ENCODE measurements at regions not wholly inside any gene's neighbourhood (a gene's known extent, or its start where the extent isn't known, plus 50 kb on each side); places are given as distances from the start of the nearest gene placed in this dataset.
"Not testable (repeated sequence)": the region's sequence is repeated elsewhere in the genome, so short reads cannot be mapped to it uniquely, and the experiment has no call there.

DNA sequence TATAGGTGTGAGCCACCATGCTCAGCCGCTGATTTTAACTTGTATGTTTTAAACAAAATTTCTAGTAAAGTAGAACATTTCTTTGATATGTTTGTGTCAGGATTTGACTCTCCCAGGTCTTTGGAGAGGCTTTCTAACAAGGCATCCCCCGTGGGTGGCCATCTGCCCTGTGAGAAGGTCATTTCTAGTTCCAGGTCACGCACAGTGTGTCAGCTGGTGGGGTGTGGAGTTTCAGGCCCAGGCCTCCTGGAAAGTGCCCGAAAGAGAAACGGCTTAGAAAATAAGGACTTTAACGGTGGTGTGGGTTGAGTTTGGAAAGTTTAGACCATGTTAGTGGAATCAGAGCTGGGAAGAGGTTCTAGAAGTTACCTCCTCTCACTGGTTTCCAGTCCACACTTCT, 61.0 kb downstream of the SPDYE17 start:
- DNase-seq, result not testable (repeated sequence)

DNA sequence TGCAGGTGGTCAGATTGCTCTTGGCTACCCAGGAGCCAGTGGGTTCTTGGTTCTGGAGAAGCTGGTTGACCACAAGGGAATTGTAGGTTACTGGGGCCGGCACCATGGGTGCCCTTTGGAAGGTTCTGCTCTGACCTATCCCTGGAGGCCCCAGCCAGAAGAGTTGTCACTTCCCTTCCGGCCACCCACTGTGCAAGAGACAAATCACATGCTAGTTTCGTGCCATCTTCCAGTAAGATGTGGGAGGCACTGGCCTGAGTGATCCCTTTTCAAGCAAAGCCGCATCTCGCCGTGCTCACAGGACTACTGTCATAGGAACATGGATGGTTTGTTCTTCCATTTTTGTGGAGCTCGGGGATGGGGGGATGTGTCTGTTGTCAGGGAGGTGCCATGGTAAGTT, 62.3 kb downstream of the SPDYE17 start:
- not testable (repeated sequence) for DNase-seq

GRCh38 chr7:76965731-76966548, 66.2 kb downstream of the SPDYE17 start:
- DNase-seq, result not testable (repeated sequence)

DNA sequence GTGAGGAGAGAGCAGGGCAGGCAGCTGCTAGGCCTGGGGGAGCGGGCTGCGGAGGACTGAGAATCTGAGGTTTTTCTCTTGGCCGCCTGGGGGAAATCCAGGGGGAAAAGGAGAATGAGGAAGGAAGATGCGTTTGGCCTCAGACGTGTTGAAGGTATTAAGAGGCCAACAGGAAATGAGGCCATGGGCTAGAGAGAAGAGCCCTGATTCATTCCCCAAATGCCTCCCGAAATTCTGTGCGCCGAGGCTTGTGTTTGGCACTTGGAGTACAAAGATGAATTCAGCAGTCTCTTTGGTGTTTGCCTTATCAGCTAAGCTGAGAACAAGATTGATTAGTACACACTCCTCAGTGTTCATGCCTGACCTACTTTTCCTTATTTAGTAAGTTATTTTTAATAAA, 68.1 kb downstream of the SPDYE17 start:
- not testable (repeated sequence) for DNase-seq

GRCh38 chr7:76963061-76963460, 69.1 kb downstream of the SPDYE17 start:
- not testable (repeated sequence) for DNase-seq

DNA sequence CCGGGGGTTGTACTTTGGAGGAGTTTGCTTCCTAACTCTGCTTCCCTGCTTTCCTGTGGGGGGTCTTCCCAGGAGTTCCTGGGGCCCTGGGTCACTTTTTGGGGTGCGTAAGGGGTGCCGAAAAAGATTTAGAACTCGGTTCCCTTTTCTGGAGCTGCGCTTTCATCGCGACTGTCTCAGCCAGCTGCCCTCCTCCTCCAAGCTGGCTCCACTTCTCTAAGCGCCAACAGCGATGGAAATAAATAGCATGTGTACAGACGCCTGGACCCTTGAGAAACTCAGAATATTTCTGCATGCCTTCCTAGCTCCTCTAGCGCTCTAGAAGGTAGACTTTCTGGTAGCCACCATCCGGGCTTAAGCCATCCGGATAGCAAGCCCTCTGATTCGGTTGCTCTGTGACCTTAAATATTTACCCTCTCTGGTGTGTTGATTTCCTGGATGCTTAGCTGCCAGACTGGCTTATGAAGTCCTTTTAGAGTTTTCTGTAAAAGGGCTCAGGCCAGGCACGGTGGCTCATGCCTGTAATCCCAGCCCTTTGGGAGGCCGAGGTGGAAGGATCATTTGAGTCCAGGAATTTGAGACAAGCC, 71.7 kb downstream of the SPDYE17 start:
- DNase-seq, result not testable (repeated sequence)

- DNase-seq, result not testable (repeated sequence)
Measured at GRCh38 chr7:76959573-76960399, 72.4 kb downstream of the SPDYE17 start.

DNA sequence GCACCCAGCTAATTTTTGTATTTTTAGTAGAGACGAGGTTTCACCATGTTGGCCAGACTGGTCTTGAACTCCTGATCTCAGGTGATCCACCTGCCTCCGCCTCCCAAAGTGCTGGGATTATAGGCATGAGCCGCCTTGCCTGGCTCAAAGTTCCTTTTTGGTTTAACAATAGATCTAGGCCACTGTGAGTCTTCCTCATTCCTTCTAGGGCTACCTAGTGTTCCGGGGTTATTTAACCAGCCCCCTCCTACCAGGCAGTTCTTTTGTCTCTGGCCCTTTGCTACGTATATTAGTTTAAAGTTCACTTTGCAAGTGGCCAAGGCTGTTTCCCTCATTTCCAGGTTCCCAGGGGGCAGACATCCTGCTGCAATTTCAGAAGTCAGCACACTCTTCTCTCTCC, 75.6 kb downstream of the SPDYE17 start:
- DNase-seq, result not testable (repeated sequence)

DNA sequence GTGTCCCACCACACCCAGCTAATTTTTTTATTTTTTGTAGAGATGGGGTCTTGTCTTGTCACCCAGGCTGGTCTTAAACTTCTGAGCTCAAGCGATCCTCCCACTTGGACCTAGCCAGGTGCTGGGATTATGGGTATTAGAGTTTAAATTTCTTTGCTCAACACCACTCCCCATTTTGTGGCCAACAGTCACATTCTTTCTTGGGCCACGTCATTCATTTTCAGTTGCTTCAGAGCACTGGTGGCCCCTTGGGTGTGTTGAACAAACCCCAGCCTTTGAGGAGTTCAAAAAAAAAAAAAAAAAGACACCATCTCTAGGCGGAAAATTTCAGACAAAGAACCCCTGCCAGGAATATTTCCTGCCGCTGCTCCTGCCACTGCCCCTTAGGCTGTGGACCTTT, 77.0 kb downstream of the SPDYE17 start:
- not testable (repeated sequence) for DNase-seq

- peak; percentile 23 for DNase-seq
Measured at GRCh38 chr7:76944603-76945002, 87.6 kb downstream of the SPDYE17 start.

- DNase-seq, result not testable (repeated sequence)
Measured at GRCh38 chr7:76941809-76942765, 90.1 kb downstream of the SPDYE17 start.

DNA sequence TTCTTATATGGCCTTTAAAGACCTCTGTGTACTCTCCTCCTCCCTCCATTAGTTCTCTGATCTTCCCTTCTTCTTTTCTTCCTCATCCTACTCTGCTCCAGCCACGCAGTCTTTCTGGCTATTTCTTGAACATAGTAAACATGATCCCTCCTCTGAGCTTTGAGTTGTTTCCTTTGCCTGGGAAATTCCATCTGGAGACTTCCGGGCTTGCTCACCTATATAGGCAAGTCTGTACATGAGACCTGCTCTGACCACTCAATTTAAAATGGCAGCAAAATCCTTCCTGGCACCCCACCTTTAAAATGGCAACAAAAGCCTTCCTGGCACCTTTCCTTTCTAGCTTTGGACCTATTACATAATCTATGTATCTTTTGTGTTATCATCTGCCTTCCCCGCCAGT, 94.4 kb downstream of the SPDYE17 start:
- DNase-seq, result not testable (repeated sequence)

- not testable (repeated sequence) for DNase-seq
Measured at GRCh38 chr7:76937330-76937729, 94.8 kb downstream of the SPDYE17 start.

DNA sequence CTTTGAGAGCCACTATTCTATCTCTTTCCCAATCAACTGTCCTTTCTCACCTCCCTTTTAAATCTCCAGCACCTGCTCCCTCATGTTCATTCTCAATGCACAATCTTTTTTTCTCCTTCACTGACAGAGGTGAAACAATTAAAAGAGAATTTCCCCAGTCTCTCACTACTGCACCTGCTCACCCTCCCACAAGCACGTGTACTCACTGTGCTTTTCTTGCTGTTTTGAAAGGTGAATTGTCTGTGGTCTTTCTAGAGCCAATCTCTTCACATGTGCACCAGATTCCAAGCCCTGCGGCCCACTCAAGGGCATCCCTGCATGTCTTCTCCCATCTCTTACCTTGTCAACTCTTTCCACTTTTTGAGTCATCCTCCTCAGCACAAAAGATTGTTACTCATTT, 95.8 kb downstream of the SPDYE17 start:
- not testable (repeated sequence) for DNase-seq

DNA sequence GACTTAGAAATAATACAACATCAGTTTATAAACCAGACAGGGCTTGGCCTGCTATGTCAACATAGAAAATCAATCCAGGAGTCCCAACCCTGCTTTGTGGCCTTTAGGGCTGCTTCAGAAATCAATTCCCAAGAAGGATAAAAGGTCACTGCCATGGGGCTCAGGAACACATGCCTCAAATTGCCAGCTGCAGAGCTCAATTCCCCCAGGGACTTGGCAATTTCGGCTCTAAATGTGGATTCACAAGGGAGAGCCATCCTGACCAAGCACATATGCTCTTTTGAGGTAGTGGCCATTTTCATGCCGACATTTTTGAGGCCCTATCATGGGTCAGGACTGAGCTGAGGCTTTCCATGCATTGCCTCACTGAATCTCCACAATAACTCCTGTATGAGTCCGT, 97.5 kb downstream of the SPDYE17 start:
- DNase-seq, result not testable (repeated sequence)

DNA sequence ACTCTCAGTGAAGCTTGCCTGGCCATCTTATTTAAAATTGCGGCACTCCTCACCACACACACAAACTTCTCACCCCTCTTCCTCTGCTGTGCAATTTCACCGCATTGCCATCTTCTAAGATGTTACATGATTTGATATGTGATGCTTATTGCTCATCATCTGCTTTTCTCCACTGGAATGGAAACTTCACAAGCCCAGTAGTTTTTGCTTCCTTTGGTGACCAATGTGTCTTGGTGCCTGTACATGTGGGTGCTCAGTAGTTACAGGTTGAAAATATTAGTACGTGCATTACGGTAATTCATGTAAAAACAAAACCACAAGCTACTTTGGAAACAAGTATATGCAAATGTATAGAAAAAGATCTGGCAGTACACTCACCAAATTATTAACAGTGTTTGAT, 99.2 kb downstream of the SPDYE17 start:
- DNase-seq, result not testable (repeated sequence)

DNA sequence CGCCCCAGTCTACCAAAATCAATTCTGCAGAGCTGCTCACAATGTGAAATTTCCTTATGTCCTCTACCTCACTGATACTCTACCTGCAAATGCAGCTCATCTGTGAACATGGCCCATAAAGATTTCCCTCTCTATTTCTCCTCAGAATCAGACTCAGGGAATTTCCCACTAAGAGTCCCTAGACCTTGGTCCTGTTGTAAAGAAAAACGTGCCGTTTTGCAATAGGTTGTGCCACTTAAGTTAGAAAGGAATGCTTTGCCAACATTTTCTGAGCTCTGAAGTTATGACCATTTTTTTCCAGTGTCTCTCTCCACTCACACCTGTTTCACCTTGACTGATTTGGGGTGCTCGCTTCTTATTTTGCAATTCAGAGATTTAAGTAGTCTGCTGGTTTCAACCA, 100.7 kb downstream of the SPDYE17 start:
- not testable (repeated sequence) for DNase-seq

DNA sequence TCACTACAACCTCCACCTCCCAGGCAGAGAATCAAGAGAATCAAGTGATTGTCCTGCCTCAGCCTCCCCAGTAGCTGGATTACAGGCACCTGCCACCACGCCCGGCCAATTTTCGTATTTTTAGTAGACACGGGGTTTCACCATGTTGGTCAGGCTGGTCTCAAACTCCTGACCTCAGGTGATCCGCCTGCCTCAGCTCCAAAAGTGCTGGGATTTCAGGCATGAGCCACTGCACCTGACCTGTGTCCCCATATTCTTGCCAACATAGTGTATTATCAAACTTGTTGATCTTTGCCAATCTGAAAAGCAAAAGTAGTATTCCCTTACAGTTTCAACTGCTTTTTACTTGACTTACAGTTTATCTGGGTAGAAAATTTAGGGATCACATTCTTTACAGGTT, 101.7 kb downstream of the SPDYE17 start:
- DNase-seq, result not testable (repeated sequence)

- not testable (repeated sequence) for DNase-seq
Measured at GRCh38 chr7:76928751-76929150, 103.4 kb downstream of the SPDYE17 start.

GRCh38 chr7:76927741-76928393, 104.3 kb downstream of the SPDYE17 start:
- DNase-seq, result not testable (repeated sequence)

- DNase-seq, result not testable (repeated sequence)
Measured at GRCh38 chr7:76926416-76926815, 105.7 kb downstream of the SPDYE17 start.

- DNase-seq, result not testable (repeated sequence)
Measured at GRCh38 chr7:76924756-76925155, 107.4 kb downstream of the SPDYE17 start.
